Esophagus muscularis mucosa (tissue), 3 donors: ENCODE measurements at regions not wholly inside any gene's neighbourhood (a gene's known extent, or its start where the extent isn't known, plus 50 kb on each side); places are given as distances from the start of the nearest gene placed in this dataset.

Experiments
- CTCF ChIP-seq, 3 experiments: fragments of 200-600 bp in 2 of 3; fragments of 450-650 bp in 1 of 3; sonication (generic) in 2 of 3; IDR thresholded peaks; one replicate each; pipeline ENCODE4 v1.5.1; 2017 to 2019; ENCODE audit warnings: antibody characterized with exemption in 3 of 3, mild to moderate bottlenecking in 2 of 3, moderate library complexity in 1 of 3
- POLR2A ChIP-seq: fragments of 450-650 bp; IDR thresholded peaks from one replicate; pipeline ENCODE4 v1.6.1; 2017; ENCODE audit warnings: antibody characterized with exemption, moderate library complexity, mild to moderate bottlenecking, low read depth

- TF ChIP-seq CTCF (IDR thresholded peaks at IDR 0.05) (no peak), POLR2A (no peak)
Measured at GRCh38 chr3:175868626-175869025, 1009.5 kb downstream of the NAALADL2 start.
